Endothelial cell of umbilical vein (primary cell): ENCODE measurements at regions not wholly inside any gene's neighbourhood (a gene's known extent, or its start where the extent isn't known, plus 50 kb on each side); places are given as distances from the start of the nearest gene placed in this dataset.
"Not testable (repeated sequence)": the region's sequence is repeated elsewhere in the genome, so short reads cannot be mapped to it uniquely, and the experiment has no call there.

Experiments used
- BruUV-seq: library from RNA; stranded (reverse); fragments of 400-500 nt; replicated peaks from 2 replicates; lab custom pipeline; 2021; lab: Mats Ljungman, UMichigan
- CTCF ChIA-PET: fragments of 300-600, 350-600 bp; sonication (Branson Sonifier 250); formaldehyde crosslinking; loops from one replicate; lab custom pipeline; 2021; ENCODE audit warnings: antibody characterized with exemption, inconsistent platforms; lab: Charles Lee
- POLR2A ChIA-PET: fragments of 300-600, 350-600 bp; sonication (Branson Sonifier 250); formaldehyde crosslinking; loops from one replicate; lab custom pipeline; 2021; ENCODE audit warnings: antibody characterized with exemption, inconsistent platforms; lab: Charles Lee
- DNase-seq: peaks from one replicate; pipeline ENCODE4 v3.0.0-alpha.2; 2011; ENCODE audit warnings: low read depth, low spot score
- FAIRE-seq: peaks from 2 replicates; lab custom pipeline; 2011; peaks lifted over from hg19 to GRCh38; lab: Jason Lieb, UNC
- H2AFZ ChIP-seq: 2 replicates; pipeline ENCODE4 v1.6.0; 2012; ENCODE audit warnings: low read depth, low read length, control low read depth, inconsistent platforms
- H3K27ac ChIP-seq: 2 replicates; pipeline ENCODE4 v1.5.1; 2011; ENCODE audit warnings: low read depth, mild to moderate bottlenecking, control low read depth, low read length, moderate library complexity; ENCODE audit not compliant: insufficient read depth
- H3K27me3 ChIP-seq, 2 experiments: 2 replicates each; pipeline versions ENCODE4 v1.6.0 to v1.6.1; 2011; ENCODE audit warnings: low read length in 2 of 2, mixed read lengths in 1 of 2; ENCODE audit not compliant: control insufficient read depth in 2 of 2, insufficient read depth in 2 of 2
- H3K36me3 ChIP-seq, 2 experiments: 2 replicates in 1 of 2; 3 replicates in 1 of 2; pipeline ENCODE4 v1.5.1; 2011; ENCODE audit warnings: low read length in 2 of 2, mild to moderate bottlenecking in 1 of 2, moderate library complexity in 1 of 2; ENCODE audit not compliant: control insufficient read depth in 2 of 2, insufficient read depth in 2 of 2; ENCODE audit errors: extremely low read depth in 1 of 2
- H3K4me1 ChIP-seq: 3 replicates; pipeline ENCODE4 v1.5.1; 2011; ENCODE audit warnings: mild to moderate bottlenecking, low read length; ENCODE audit not compliant: control insufficient read depth, insufficient read depth; ENCODE audit errors: extremely low read depth
- H3K4me2 ChIP-seq: 2 replicates; pipeline ENCODE4 v1.6.1; 2011; ENCODE audit warnings: low read length, control low read depth, mixed read lengths; ENCODE audit not compliant: insufficient read depth
- H3K4me3 ChIP-seq, 3 experiments: fragments of 200-600 bp in 1 of 3; sonication (generic), shearing (Covaris generic) in 1 of 3; replicated peaks in 1 of 3; 2 replicates each; pipeline ENCODE4 v1.5.1; 2011 to 2016; ENCODE audit warnings: control low read depth in 3 of 3, low read length in 3 of 3, mild to moderate bottlenecking in 2 of 3, inconsistent platforms in 1 of 3, low read depth in 1 of 3, moderate library complexity in 1 of 3; ENCODE audit not compliant: insufficient read depth in 1 of 3
- H3K79me2 ChIP-seq: 2 replicates; pipeline ENCODE4 v1.6.0; 2012; ENCODE audit warnings: low read length, inconsistent platforms; ENCODE audit not compliant: control insufficient read depth, insufficient read depth
- H3K9ac ChIP-seq: replicated peaks from 2 replicates; pipeline ENCODE3; 2011; ENCODE audit warnings: low read length, control low read depth; ENCODE audit not compliant: insufficient read depth; ENCODE audit errors: extremely low read depth
- H3K9me1 ChIP-seq: replicated peaks from 3 replicates; pipeline ENCODE4 v1.6.0; 2011; ENCODE audit warnings: mild to moderate bottlenecking, low read length; ENCODE audit not compliant: control insufficient read depth, insufficient read depth; ENCODE audit errors: extremely low read depth
- H3K9me3 ChIP-seq: replicated peaks from 2 replicates; pipeline ENCODE4 v1.5.1; 2012; ENCODE audit warnings: low read length, inconsistent platforms; ENCODE audit not compliant: control insufficient read depth, insufficient read depth
- H4K20me1 ChIP-seq: replicated peaks from 2 replicates; pipeline ENCODE3; 2011; ENCODE audit warnings: mild to moderate bottlenecking, low read length; ENCODE audit not compliant: control insufficient read depth, insufficient read depth; ENCODE audit errors: extremely low read depth
- CTCF ChIP-seq, 2 donors: IDR thresholded peaks; 1 replicate in 1 of 2; 2 replicates in 1 of 2; pipeline ENCODE4 v1.5.1; 2011; ENCODE audit warnings: low read length in 2 of 2, mild to moderate bottlenecking in 2 of 2, moderate library complexity in 2 of 2, control low read depth in 1 of 2, inconsistent platforms in 1 of 2, low read depth in 1 of 2; ENCODE audit not compliant: insufficient read depth in 1 of 2; ENCODE audit errors: extremely low read depth in 1 of 2
- EZH2 ChIP-seq: IDR thresholded peaks from 2 replicates; pipeline ENCODE4 v1.6.1; 2012; ENCODE audit warnings: borderline replicate concordance, low read depth, mild to moderate bottlenecking, moderate library complexity, low read length, inconsistent platforms; ENCODE audit not compliant: severe bottlenecking
- FOS ChIP-seq: IDR thresholded peaks from 2 replicates; pipeline ENCODE4 v1.6.1; 2011; ENCODE audit warnings: mild to moderate bottlenecking, low read length, moderate library complexity, borderline replicate concordance; ENCODE audit not compliant: insufficient read depth
- GATA2 ChIP-seq: IDR thresholded peaks from 2 replicates; pipeline ENCODE4 v1.7.0; 2011; ENCODE audit warnings: low read depth, mild to moderate bottlenecking, moderate library complexity, mixed read lengths, low read length; ENCODE audit not compliant: insufficient read length, insufficient read depth
- JUN ChIP-seq: IDR thresholded peaks from 2 replicates; pipeline ENCODE4 v1.6.1; 2011; ENCODE audit warnings: borderline replicate concordance, low read depth; ENCODE audit not compliant: insufficient read length, insufficient read depth
- MAX ChIP-seq: IDR thresholded peaks from 2 replicates; pipeline ENCODE4 v1.6.1; 2011; ENCODE audit not compliant: insufficient read depth, insufficient read length
- MYC ChIP-seq: IDR thresholded peaks from one replicate; pipeline ENCODE4 v1.6.1; 2011; ENCODE audit warnings: mild to moderate bottlenecking, low read depth, low read length
- POLR2A ChIP-seq: IDR thresholded peaks from 2 replicates; pipeline ENCODE4 v1.6.1; 2012; ENCODE audit warnings: low read depth, mild to moderate bottlenecking, control low read depth, low read length
- POLR2AphosphoS5 ChIP-seq: IDR thresholded peaks from 2 replicates; pipeline ENCODE4 v1.6.1; 2012; ENCODE audit warnings: low read depth, mild to moderate bottlenecking, control low read depth, low read length, moderate library complexity; ENCODE audit not compliant: insufficient read depth
- dilution Hi-C: fragments of 300-500 bp; cut with MboI; formaldehyde crosslinking; loops from one replicate; pipeline ENCODE4 v1.15.0; 2019; ENCODE audit warnings: low sequenced_read_pairs; ENCODE audit not compliant: extremely low pct_ligation_motif_present
- intact Hi-C: fragments of 100-400 bp; cut with micrococcal nuclease; formaldehyde crosslinking; loops from one replicate; pipeline ENCODE4 v1.10.0; 2022

DNA sequence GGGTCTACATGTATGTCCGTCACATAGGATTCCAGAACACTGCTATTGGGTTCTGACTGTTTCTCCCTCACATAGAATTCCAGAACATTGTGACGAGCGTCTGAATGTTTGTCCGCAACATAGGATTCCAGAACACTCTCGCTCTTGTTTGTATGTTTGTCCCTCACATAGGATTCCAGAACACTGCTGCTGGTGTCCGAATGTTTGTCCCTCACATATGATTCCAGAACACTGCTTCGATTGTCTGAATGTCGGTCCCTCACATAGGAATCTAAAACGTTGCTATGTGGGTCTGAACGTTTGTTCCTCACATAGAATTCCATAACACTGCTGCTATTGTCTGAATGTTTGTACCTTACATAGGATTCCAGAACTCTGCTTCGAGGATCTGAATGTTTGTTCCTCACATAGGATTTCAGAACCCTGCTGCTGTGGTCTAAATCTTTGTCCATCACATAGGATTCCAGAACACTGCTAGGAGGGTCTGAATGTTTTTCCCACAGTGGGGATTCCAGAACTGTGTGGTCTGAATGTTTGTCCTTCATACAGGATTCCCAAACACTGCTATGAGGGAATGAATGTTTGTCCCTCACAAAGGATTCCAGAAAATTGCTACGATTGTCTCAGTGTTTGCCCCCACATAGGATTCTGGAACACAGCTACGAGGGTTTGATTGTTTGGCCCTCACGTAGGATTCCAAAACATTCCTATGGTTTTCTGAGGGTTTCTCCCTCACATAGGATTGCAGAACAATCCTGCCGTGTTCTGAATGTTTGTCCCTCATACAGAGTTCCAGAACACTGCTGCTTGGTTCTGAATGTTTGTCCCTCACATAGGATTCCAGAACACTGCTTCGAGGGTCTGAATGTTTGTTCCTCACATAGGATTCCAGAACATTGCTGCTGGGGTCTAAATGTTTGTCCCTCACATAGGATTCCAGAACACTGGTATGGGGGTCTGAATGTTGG lies 220.5 kb downstream of the FOXD4L6 start:
- Histone ChIP-seq H3K4me3 (no peak overlapping the region), H3K27ac (no peak overlapping the region), H3K36me3 (no peaks in the 10 kb centered on the region), H3K4me1 (no peaks in the 10 kb centered on the region), H4K20me1 (no peaks in the 10 kb centered on the region), H3K9me3 (peaks cover 12% of the 10 kb centered on the region), H2AFZ (no peak overlapping the region), H3K4me2 (no peak overlapping the region), H3K9ac (no peak overlapping the region), H3K9me1 (no peaks in the 10 kb centered on the region), H3K79me2 (no peaks in the 10 kb centered on the region), H3K27me3 (no peaks in the 10 kb centered on the region)
- dilution Hi-C loops (no loop called here), intact Hi-C loops (no loop called here)
- BruUV-seq: no TSS peak
- TF ChIP-seq MYC (no peak), POLR2A (no peak), MAX (no peak), JUN (no peak), EZH2 (no peak), GATA2 (no peak), FOS (no peak), CTCF (IDR thresholded peaks at IDR 0.05; ENCODE audit: extremely low read depth in 1 of 2, insufficient read depth in 1 of 2, low read depth in 1 of 2, low read length in 2 of 2) (no peak), POLR2AphosphoS5 (no peak)
- FAIRE-seq (no peak), DNase-seq (no peak)
- ChIA-PET POLR2A (no interaction called here), CTCF (no interaction called here)

- H4K20me1 ChIP-seq, FAIRE-seq, H3K27me3 ChIP-seq, H3K9ac ChIP-seq, H3K4me1 ChIP-seq, CTCF ChIA-PET, H3K4me3 ChIP-seq, dilution Hi-C loops, H3K36me3 ChIP-seq, H3K9me1 ChIP-seq, POLR2A ChIA-PET, H2AFZ ChIP-seq, H3K79me2 ChIP-seq, H3K4me2 ChIP-seq, DNase-seq, intact Hi-C loops, H3K9me3 ChIP-seq, BruUV-seq, H3K27ac ChIP-seq: not testable (repeated sequence)
Observed at GRCh38 chr9:40906879-40907278, 221.6 kb downstream of the FOXD4L6 start.
